ENCODE measurements at regions not wholly inside any gene's neighbourhood (a gene's known extent, or its start where the extent isn't known, plus 50 kb on each side); places are given as distances from the start of the nearest gene placed in this dataset.

DNA sequence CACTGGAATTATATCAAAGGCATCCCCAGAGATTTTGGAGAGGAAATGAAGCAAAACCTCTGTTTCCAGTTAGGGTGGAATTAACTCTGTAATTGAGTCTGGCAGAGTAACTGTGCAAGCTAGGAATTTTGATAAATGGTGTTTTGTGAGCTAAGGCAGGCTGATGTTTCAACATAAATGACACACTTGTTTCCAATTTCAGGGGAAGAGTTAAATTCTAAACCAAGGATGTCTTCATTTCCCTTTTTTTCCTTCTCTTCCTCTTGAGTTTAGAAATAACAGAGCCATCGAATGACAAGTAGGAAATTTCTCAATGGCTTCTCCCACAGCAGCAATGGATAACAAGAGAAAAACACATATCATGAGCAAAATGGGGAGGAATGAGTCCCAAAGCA is 131.2 kb downstream of the IRS2 start:
- Histone ChIP-seq H3K27me3 (no peaks in the 10 kb centered on the region), H3K27ac (no peak overlapping the region), H3K4me3 (no peak overlapping the region), H3K4me1 (no peaks in the 10 kb centered on the region), H3K36me3 (no peaks in the 10 kb centered on the region), H3K9me3 (no peaks in the 10 kb centered on the region)
- TF ChIP-seq, protein P1, sequence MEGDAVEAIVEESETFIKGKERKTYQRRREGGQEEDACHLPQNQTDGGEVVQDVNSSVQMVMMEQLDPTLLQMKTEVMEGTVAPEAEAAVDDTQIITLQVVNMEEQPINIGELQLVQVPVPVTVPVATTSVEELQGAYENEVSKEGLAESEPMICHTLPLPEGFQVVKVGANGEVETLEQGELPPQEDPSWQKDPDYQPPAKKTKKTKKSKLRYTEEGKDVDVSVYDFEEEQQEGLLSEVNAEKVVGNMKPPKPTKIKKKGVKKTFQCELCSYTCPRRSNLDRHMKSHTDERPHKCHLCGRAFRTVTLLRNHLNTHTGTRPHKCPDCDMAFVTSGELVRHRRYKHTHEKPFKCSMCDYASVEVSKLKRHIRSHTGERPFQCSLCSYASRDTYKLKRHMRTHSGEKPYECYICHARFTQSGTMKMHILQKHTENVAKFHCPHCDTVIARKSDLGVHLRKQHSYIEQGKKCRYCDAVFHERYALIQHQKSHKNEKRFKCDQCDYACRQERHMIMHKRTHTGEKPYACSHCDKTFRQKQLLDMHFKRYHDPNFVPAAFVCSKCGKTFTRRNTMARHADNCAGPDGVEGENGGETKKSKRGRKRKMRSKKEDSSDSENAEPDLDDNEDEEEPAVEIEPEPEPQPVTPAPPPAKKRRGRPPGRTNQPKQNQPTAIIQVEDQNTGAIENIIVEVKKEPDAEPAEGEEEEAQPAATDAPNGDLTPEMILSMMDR (IDR thresholded peaks at IDR 0.05), result no peak
- intact Hi-C loops (cut with DNase I; ENCODE audit: low total_unique reads), result no loop called here
- no peak for DNase-seq

DNA sequence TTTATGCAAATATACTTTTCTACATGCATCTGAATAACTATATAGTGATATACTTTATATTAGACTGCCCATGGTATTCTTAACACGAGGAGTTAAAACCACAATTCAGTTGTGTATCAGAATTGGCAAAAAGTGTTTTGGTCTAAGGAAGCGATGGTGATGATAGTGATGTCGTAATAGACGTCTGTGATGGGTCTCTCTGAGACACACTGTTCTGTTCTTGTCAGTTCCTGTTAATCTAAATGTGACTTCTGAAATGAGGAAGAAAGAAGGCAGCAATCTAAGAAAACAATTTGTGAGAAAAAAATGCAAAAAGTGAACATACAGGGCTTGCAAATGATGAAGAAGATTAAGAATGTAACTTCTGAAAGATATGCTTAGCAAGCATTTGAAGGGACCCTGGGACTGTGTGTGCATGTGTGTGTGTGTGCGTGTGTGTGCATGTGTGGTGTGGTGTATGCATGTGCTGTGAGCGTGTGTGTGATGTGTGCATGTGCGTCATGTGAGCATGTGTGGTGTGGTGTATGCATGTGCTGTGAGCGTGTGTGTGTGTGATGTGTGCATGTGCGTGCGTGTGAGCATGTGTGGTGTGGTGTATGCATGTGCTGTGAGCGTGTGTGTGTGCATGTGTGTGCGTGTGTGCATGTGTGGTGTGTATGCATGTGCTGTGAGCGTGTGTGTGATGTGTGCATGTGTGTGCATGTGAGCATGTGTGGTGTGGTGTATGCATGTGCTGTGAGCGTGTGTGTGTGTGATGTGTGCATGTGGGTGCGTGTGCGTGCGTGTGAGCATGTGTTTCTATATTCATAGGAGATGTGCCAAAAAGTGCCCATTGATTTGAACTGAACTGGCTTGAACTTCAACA is 131.8 kb downstream of the IRS2 start:
- intact Hi-C loops (cut with DNase I; ENCODE audit: low total_unique reads), result no loop called here
- Histone ChIP-seq H3K4me1 (no peaks in the 10 kb centered on the region), H3K27me3 (no peaks in the 10 kb centered on the region), H3K36me3 (no peaks in the 10 kb centered on the region), H3K9me3 (no peaks in the 10 kb centered on the region), H3K27ac (no peak overlapping the region), H3K4me3 (no peak overlapping the region)
- no peak for DNase-seq
- TF ChIP-seq, protein P1 (IDR thresholded peaks at IDR 0.05), result no peak

DNA sequence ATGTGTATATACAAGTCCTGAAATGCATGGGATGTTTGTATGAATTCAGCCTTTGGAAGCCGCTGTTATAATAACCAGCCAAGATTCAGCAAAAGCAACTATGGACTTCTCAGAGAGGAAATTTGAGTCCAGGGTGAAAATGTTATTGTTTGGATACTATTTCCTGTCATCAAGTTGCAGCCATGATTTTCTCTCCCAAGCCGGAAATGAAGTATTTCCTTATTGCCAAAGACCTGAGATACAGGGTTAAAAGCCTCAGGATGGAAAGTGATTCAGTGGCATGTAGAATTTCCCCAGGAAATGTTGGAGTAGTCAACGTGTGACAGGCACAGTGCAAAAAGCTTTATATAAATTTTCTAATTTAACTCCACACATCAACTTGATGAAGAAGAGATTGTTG is 133.9 kb downstream of the IRS2 start:
- no peak for DNase-seq
- H3K4me3 ChIP-seq, result no peak overlapping the region
- H3K4me1 ChIP-seq, result no peaks in the 10 kb centered on the region
- TF ChIP-seq, protein P1 (IDR thresholded peaks at IDR 0.05), result no peak
- no peaks in the 10 kb centered on the region for H3K9me3 ChIP-seq
- no peak overlapping the region for H3K27ac ChIP-seq
- no peaks in the 10 kb centered on the region for H3K36me3 ChIP-seq
- H3K27me3 ChIP-seq, result no peaks in the 10 kb centered on the region
- intact Hi-C loops (cut with DNase I; ENCODE audit: low total_unique reads), result no loop called here

DNA sequence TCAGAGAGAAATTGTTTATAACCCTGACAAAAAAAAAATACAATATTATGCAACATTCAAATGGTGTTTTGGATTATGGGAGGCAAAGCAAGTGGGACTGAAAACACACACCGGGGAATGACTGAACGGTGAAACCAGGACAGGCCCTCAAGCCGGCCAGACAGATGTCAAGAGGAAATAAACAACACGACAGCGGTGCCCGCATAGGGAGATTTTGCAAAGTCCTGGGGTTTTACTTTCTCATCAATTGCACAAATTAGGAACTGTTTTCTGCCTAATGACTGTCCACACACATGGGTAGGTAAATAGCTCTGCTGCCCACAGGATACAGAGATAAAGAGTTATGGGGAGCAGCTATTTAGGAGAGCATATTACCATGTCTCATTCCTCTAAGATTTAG is 134.5 kb downstream of the IRS2 start:
- intact Hi-C loops (cut with DNase I; ENCODE audit: low total_unique reads), result no loop called here
- Histone ChIP-seq H3K4me3 (no peak overlapping the region), H3K4me1 (no peaks in the 10 kb centered on the region), H3K36me3 (no peaks in the 10 kb centered on the region), H3K27ac (no peak overlapping the region), H3K9me3 (no peaks in the 10 kb centered on the region), H3K27me3 (no peaks in the 10 kb centered on the region)
- TF ChIP-seq, protein P1 (IDR thresholded peaks at IDR 0.05), result no peak
- DNase-seq, result peak in 1 of 2 donors; percentile 45

DNA sequence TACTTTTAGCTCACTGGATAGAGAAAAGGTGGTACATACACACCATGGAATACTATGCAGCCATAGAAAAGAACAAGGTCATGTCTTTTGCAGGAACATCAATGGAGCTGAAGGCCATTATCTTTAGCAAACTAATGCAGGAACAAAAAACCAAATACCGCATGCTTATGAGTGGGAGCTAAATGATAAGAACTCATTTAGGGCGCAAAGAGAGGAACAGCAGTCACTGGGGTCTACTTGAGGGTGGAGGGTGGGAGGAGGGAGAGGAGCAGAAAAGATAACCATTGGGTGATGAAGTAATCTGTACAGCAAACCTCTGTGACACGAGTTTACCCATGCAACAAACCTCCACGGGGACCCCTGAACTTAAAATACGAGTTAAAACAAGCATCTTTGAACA is 135.1 kb downstream of the IRS2 start:
- no peaks in the 10 kb centered on the region for H3K27me3 ChIP-seq
- no peaks in the 10 kb centered on the region for H3K9me3 ChIP-seq
- no peak overlapping the region for H3K4me3 ChIP-seq
- TF ChIP-seq, protein P1 (IDR thresholded peaks at IDR 0.05), result no peak
- DNase-seq, result no peak
- intact Hi-C loops (cut with DNase I; ENCODE audit: low total_unique reads), result no loop called here
- no peak overlapping the region for H3K27ac ChIP-seq
- no peaks in the 10 kb centered on the region for H3K4me1 ChIP-seq
- H3K36me3 ChIP-seq, result no peaks in the 10 kb centered on the region
